ENCODE measurements at regions not wholly inside any gene's neighbourhood (a gene's known extent, or its start where the extent isn't known, plus 50 kb on each side); places are given as distances from the start of the nearest gene placed in this dataset.
"Not testable (repeated sequence)": the region's sequence is repeated elsewhere in the genome, so short reads cannot be mapped to it uniquely, and the experiment has no call there.

- intact Hi-C loops (cut with micrococcal nuclease) = no loop called here
- peaks cover 15% of the 10 kb centered on the region for H3K4me1 ChIP-seq
- no peaks in the 10 kb centered on the region for H3K9me3 ChIP-seq (replicated peaks)
- no peak overlapping the region for H3K4me3 ChIP-seq
- H3K27ac ChIP-seq (replicated peaks) = no peak overlapping the region
- DNase-seq = no peak
- no peaks in the 10 kb centered on the region for H3K27me3 ChIP-seq (ENCODE audit: low read depth)
- H3K36me3 ChIP-seq = no peaks in the 10 kb centered on the region
- no peak for TF ChIP-seq CTCF (IDR thresholded peaks at IDR 0.05; ENCODE audit: borderline replicate concordance)
These were observed 121.3 kb downstream of the MPP7 start for GRCh38 chr10:28181478-28182096.

- intact Hi-C loops (cut with micrococcal nuclease) = no loop called here
These were observed 122.2 kb downstream of the MPP7 start for GRCh38 chr10:28180654-28181053.

GRCh38 chr10:28179743-28180099 is 123.1 kb downstream of the MPP7 start:
- H3K4me1 ChIP-seq = peaks cover 15% of the 10 kb centered on the region
- no peaks in the 10 kb centered on the region for H3K36me3 ChIP-seq
- no peaks in the 10 kb centered on the region for H3K9me3 ChIP-seq (replicated peaks)
- no peak for DNase-seq
- no peak for TF ChIP-seq CTCF (IDR thresholded peaks at IDR 0.05; ENCODE audit: borderline replicate concordance)
- no peak overlapping the region for H3K4me3 ChIP-seq
- H3K27ac ChIP-seq (replicated peaks) = no peak overlapping the region
- intact Hi-C loops (cut with micrococcal nuclease) = no loop called here
- H3K27me3 ChIP-seq (ENCODE audit: low read depth) = no peaks in the 10 kb centered on the region

More at GRCh38 chr10:28180654-28181053, 122.2 kb downstream of the MPP7 start:
- Histone ChIP-seq H3K9me3 (replicated peaks) (no peaks in the 10 kb centered on the region), H3K27ac (replicated peaks) (no peak overlapping the region), H3K4me1 (peaks cover 15% of the 10 kb centered on the region), H3K27me3 (ENCODE audit: low read depth) (no peaks in the 10 kb centered on the region), H3K4me3 (no peak overlapping the region), H3K36me3 (no peaks in the 10 kb centered on the region)
- no peak for TF ChIP-seq CTCF (IDR thresholded peaks at IDR 0.05; ENCODE audit: borderline replicate concordance)
- DNase-seq = no peak

GRCh38 chr10:28179006-28179742 is 123.7 kb downstream of the MPP7 start:
- no peaks in the 10 kb centered on the region for H3K27me3 ChIP-seq (ENCODE audit: low read depth)
- H3K27ac ChIP-seq (replicated peaks) = no peak overlapping the region
- TF ChIP-seq CTCF (IDR thresholded peaks at IDR 0.05; ENCODE audit: borderline replicate concordance) = peak; percentile 77
- intact Hi-C loops (cut with micrococcal nuclease) = no loop called here
- H3K4me1 ChIP-seq = peaks cover 15% of the 10 kb centered on the region
- DNase-seq = no peak
- no peaks in the 10 kb centered on the region for H3K9me3 ChIP-seq (replicated peaks)
- H3K4me3 ChIP-seq = peak overlapping the region; percentile 36
- H3K36me3 ChIP-seq = no peaks in the 10 kb centered on the region

GRCh38 chr10:28177944-28178637 is 124.8 kb downstream of the MPP7 start:
- H3K27me3 ChIP-seq (ENCODE audit: low read depth) = no peaks in the 10 kb centered on the region
- no peaks in the 10 kb centered on the region for H3K36me3 ChIP-seq
- H3K27ac ChIP-seq (replicated peaks) = no peak overlapping the region
- intact Hi-C loops (cut with micrococcal nuclease) = no loop called here
- peak overlapping the region; percentile 36 for H3K4me3 ChIP-seq
- TF ChIP-seq CTCF (IDR thresholded peaks at IDR 0.05; ENCODE audit: borderline replicate concordance) = no peak
- no peak for DNase-seq
- H3K4me1 ChIP-seq = peaks cover 15% of the 10 kb centered on the region
- no peaks in the 10 kb centered on the region for H3K9me3 ChIP-seq (replicated peaks)

- intact Hi-C loops (cut with micrococcal nuclease); H3K27me3 ChIP-seq (ENCODE audit: low read depth); DNase-seq; H3K36me3 ChIP-seq; H3K27ac ChIP-seq (replicated peaks); H3K4me3 ChIP-seq; H3K9me3 ChIP-seq (replicated peaks): not testable (repeated sequence)
- peaks cover 20% of the 10 kb centered on the region for H3K4me1 ChIP-seq
These were observed 126.4 kb downstream of the MPP7 start for GRCh38 chr10:28176498-28176897.

Data from left ventricle myocardium inferior (tissue), 1 donor.